ENCODE measurements at regions not wholly inside any gene's neighbourhood (a gene's known extent, or its start where the extent isn't known, plus 50 kb on each side); places are given as distances from the start of the nearest gene placed in this dataset.

GRCh38 chr5:167268337-167268736, 1023.1 kb upstream of the WWC1 start:
- H3K4me3 ChIP-seq (ENCODE audit: low read depth, low read length, poor library complexity, severe bottlenecking) = no peak overlapping the region
- H3K9me2 ChIP-seq (ENCODE audit: low read depth, low read length) = no peaks in the 10 kb centered on the region
- H3K79me2 ChIP-seq (ENCODE audit: insufficient read depth, low read length) = no peaks in the 10 kb centered on the region
- H3K9ac ChIP-seq (ENCODE audit: low read length) = no peak overlapping the region
- no peak overlapping the region for H2AFZ ChIP-seq (ENCODE audit: low read length)
- no peaks in the 10 kb centered on the region for H4K20me1 ChIP-seq (ENCODE audit: insufficient read depth, low read length)
- H3K27ac ChIP-seq (ENCODE audit: low read depth, low read length, poor library complexity, severe bottlenecking) = no peak overlapping the region
- no peaks in the 10 kb centered on the region for H3K27me3 ChIP-seq (ENCODE audit: insufficient read depth, low read length)
- no peak for TF ChIP-seq EZH2 (IDR thresholded peaks at IDR 0.05; ENCODE audit: borderline replicate concordance, low read length)
- TF ChIP-seq CTCF (IDR thresholded peaks at IDR 0.05; ENCODE audit: low read length) = no peak
- no peaks in the 10 kb centered on the region for H3K36me3 ChIP-seq (ENCODE audit: insufficient read depth, low read length)
- no peaks in the 10 kb centered on the region for H3K4me1 ChIP-seq (ENCODE audit: insufficient read depth, low read length, severe bottlenecking)
- no peaks in the 10 kb centered on the region for H3F3A ChIP-seq (ENCODE audit: insufficient read depth, low read length)
- H3K4me2 ChIP-seq (ENCODE audit: low read length) = no peak overlapping the region
- H3K9me3 ChIP-seq (ENCODE audit: low read length) = no peaks in the 10 kb centered on the region

GRCh38 chr5:167269146-167269545, 1022.3 kb upstream of the WWC1 start:
- H3K4me3 ChIP-seq (ENCODE audit: low read depth, low read length, poor library complexity, severe bottlenecking) = no peak overlapping the region

GRCh38 chr5:167271081-167271480, 1020.4 kb upstream of the WWC1 start:
- no peak overlapping the region for H3K27ac ChIP-seq (ENCODE audit: low read depth, low read length, poor library complexity, severe bottlenecking)
- H3K9ac ChIP-seq (ENCODE audit: low read length) = no peak overlapping the region
- H3K4me1 ChIP-seq (ENCODE audit: insufficient read depth, low read length, severe bottlenecking) = no peaks in the 10 kb centered on the region
- H4K20me1 ChIP-seq (ENCODE audit: insufficient read depth, low read length) = no peaks in the 10 kb centered on the region
- H2AFZ ChIP-seq (ENCODE audit: low read length) = no peak overlapping the region
- H3K27me3 ChIP-seq (ENCODE audit: insufficient read depth, low read length) = no peaks in the 10 kb centered on the region
- H3K4me3 ChIP-seq (ENCODE audit: low read depth, low read length, poor library complexity, severe bottlenecking) = no peak overlapping the region
- H3F3A ChIP-seq (ENCODE audit: insufficient read depth, low read length) = no peaks in the 10 kb centered on the region
- H3K36me3 ChIP-seq (ENCODE audit: insufficient read depth, low read length) = no peaks in the 10 kb centered on the region
- no peaks in the 10 kb centered on the region for H3K79me2 ChIP-seq (ENCODE audit: insufficient read depth, low read length)
- no peak overlapping the region for H3K4me2 ChIP-seq (ENCODE audit: low read length)
- H3K9me2 ChIP-seq (ENCODE audit: low read depth, low read length) = no peaks in the 10 kb centered on the region
- no peak for TF ChIP-seq EZH2 (IDR thresholded peaks at IDR 0.05; ENCODE audit: borderline replicate concordance, low read length)
- no peak for TF ChIP-seq CTCF (IDR thresholded peaks at IDR 0.05; ENCODE audit: low read length)
- H3K9me3 ChIP-seq (ENCODE audit: low read length) = no peaks in the 10 kb centered on the region

More at GRCh38 chr5:167269146-167269545, 1022.3 kb upstream of the WWC1 start:
- no peak overlapping the region for H3K4me2 ChIP-seq (ENCODE audit: low read length)
- no peak overlapping the region for H2AFZ ChIP-seq (ENCODE audit: low read length)
- H4K20me1 ChIP-seq (ENCODE audit: insufficient read depth, low read length) = no peaks in the 10 kb centered on the region
- H3K9me2 ChIP-seq (ENCODE audit: low read depth, low read length) = no peaks in the 10 kb centered on the region
- H3K79me2 ChIP-seq (ENCODE audit: insufficient read depth, low read length) = no peaks in the 10 kb centered on the region
- no peaks in the 10 kb centered on the region for H3F3A ChIP-seq (ENCODE audit: insufficient read depth, low read length)
- no peaks in the 10 kb centered on the region for H3K4me1 ChIP-seq (ENCODE audit: insufficient read depth, low read length, severe bottlenecking)
- H3K27me3 ChIP-seq (ENCODE audit: insufficient read depth, low read length) = no peaks in the 10 kb centered on the region
- no peak for TF ChIP-seq CTCF (IDR thresholded peaks at IDR 0.05; ENCODE audit: low read length)
- TF ChIP-seq EZH2 (IDR thresholded peaks at IDR 0.05; ENCODE audit: borderline replicate concordance, low read length) = no peak
- no peak overlapping the region for H3K27ac ChIP-seq (ENCODE audit: low read depth, low read length, poor library complexity, severe bottlenecking)
- no peak overlapping the region for H3K9ac ChIP-seq (ENCODE audit: low read length)
- H3K36me3 ChIP-seq (ENCODE audit: insufficient read depth, low read length) = no peaks in the 10 kb centered on the region
- H3K9me3 ChIP-seq (ENCODE audit: low read length) = no peaks in the 10 kb centered on the region
